Memory B cell (primary cell): ENCODE measurements at regions not wholly inside any gene's neighbourhood (a gene's known extent, or its start where the extent isn't known, plus 50 kb on each side); places are given as distances from the start of the nearest gene placed in this dataset.

Source experiments
- ATAC-seq: fragments of 150-1000 bp; cut with Tn5 transposase; 2 replicates; pipeline ENCODE4 v1.10.0; 2021; ENCODE audit warnings: low read depth, mild to moderate bottlenecking, moderate library complexity
- DNase-seq, 2 donors: peaks; one replicate each; pipeline ENCODE4 v3.0.0; 2022; ENCODE audit warnings: low spot score in 2 of 2
- H3K27ac Mint-ChIP-seq: one replicate; pipeline ENCODE4 v1.8.0; 2022; ENCODE audit warnings: mild to moderate bottlenecking, moderate library complexity, mixed read lengths
- H3K27me3 Mint-ChIP-seq: one replicate; pipeline ENCODE4 v1.8.0; 2022; ENCODE audit warnings: mixed read lengths
- H3K36me3 Mint-ChIP-seq: one replicate; pipeline ENCODE4 v1.8.0; 2022; ENCODE audit warnings: mild to moderate bottlenecking, mixed read lengths
- H3K4me1 Mint-ChIP-seq: one replicate; pipeline ENCODE4 v1.8.0; 2022; ENCODE audit warnings: mixed read lengths
- H3K4me3 Mint-ChIP-seq: one replicate; pipeline ENCODE4 v1.8.0; 2022; ENCODE audit warnings: mild to moderate bottlenecking, moderate library complexity, mixed read lengths
- H3K9me3 Mint-ChIP-seq: one replicate; pipeline ENCODE4 v1.8.0; 2022; ENCODE audit warnings: mixed read lengths

DNA sequence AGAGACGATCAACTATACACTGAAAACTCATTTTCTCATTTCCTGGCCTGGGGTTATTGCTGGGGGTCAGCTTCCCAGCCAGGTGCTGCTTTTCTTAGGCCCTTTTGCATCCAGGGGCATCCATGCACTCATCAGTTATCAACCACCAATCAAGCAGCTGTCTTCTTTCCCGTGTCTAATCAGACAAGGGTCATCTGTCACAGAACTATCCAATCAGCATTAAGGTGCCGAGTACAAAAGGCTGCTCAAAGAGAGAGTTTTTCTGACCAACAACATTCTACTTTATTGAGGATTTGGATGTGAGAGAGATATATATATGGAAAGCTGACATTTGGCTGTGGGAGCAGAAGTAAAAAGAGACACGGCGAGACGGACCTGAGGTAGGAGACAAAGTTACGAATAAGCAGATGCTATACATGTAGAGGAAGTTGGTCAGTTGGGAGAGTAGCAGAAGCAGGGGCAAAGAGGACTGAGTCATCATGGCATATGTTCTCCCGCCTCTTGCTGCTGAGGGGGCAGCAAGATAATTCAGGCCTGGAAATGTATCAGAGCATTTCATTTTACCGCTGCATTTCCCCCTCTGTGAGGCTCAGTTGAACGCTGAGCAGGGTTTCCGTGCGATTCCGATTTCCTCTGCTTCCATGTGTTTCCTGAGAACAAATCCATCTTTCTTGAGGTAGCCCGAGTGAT is 129.3 kb downstream of the NUP35 start:
- Mint-ChIP-seq H3K4me3 (no peak overlapping the region), H3K4me1 (no peaks in the 10 kb centered on the region), H3K27me3 (peaks cover 2% of the 10 kb centered on the region), H3K27ac (no peak overlapping the region), H3K9me3 (no peaks in the 10 kb centered on the region), H3K36me3 (no peaks in the 10 kb centered on the region)
- ATAC-seq (no peak), DNase-seq (no peak)

- H3K4me3 Mint-ChIP-seq: no peak overlapping the region
- DNase-seq: no peak
Observed at GRCh38 chr2:183255411-183255810, 131.2 kb downstream of the NUP35 start.

GRCh38 chr2:183259921-183260320 is 135.7 kb downstream of the NUP35 start:
- ATAC-seq (no peak), DNase-seq (no peak)
- peaks cover 4% of the 10 kb centered on the region for H3K27me3 Mint-ChIP-seq
- H3K27ac Mint-ChIP-seq: no peak overlapping the region
- no peaks in the 10 kb centered on the region for H3K4me1 Mint-ChIP-seq
- no peaks in the 10 kb centered on the region for H3K9me3 Mint-ChIP-seq
- H3K36me3 Mint-ChIP-seq: peaks cover 5% of the 10 kb centered on the region
- H3K4me3 Mint-ChIP-seq: no peak overlapping the region

More at GRCh38 chr2:183255411-183255810, 131.2 kb downstream of the NUP35 start:
- no peak for ATAC-seq
- no peaks in the 10 kb centered on the region for H3K4me1 Mint-ChIP-seq
- no peak overlapping the region for H3K27ac Mint-ChIP-seq
- no peaks in the 10 kb centered on the region for H3K9me3 Mint-ChIP-seq
- peaks cover 2% of the 10 kb centered on the region for H3K27me3 Mint-ChIP-seq
- no peaks in the 10 kb centered on the region for H3K36me3 Mint-ChIP-seq

DNA sequence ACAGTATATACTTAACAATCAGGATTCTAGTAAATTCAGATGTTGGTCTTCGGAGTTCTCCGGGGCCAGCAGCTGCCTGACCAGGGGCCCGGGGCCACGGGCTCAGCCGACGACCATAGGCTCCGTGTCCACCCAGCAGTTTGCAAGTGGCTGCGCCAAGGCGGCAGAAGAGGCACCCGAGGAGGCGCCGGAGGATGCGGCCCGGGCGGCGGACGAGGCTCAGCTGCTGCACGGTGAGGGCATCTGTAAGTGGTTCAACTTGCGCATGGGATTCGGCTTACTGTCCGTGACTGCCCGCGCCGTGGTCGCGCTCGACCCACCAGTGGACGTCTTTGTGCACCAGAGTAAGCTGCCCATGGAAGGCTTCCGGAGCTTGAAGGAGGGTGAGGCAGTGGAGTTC is 136.3 kb downstream of the NUP35 start:
- Mint-ChIP-seq H3K9me3 (no peaks in the 10 kb centered on the region), H3K27ac (no peak overlapping the region), H3K4me3 (no peak overlapping the region), H3K4me1 (no peaks in the 10 kb centered on the region), H3K36me3 (peaks cover 5% of the 10 kb centered on the region), H3K27me3 (peaks cover 4% of the 10 kb centered on the region)
- no peak for DNase-seq
- no peak for ATAC-seq

GRCh38 chr2:183264890-183265535 is 140.8 kb downstream of the NUP35 start:
- H3K9me3 Mint-ChIP-seq: peaks cover 6% of the 10 kb centered on the region
- H3K4me1 Mint-ChIP-seq: peaks cover 14% of the 10 kb centered on the region
- no peak overlapping the region for H3K27ac Mint-ChIP-seq
- DNase-seq (no peak), ATAC-seq (no peak)
- H3K4me3 Mint-ChIP-seq: no peak overlapping the region
- H3K27me3 Mint-ChIP-seq: peaks cover 4% of the 10 kb centered on the region
- peaks cover 5% of the 10 kb centered on the region for H3K36me3 Mint-ChIP-seq

DNA sequence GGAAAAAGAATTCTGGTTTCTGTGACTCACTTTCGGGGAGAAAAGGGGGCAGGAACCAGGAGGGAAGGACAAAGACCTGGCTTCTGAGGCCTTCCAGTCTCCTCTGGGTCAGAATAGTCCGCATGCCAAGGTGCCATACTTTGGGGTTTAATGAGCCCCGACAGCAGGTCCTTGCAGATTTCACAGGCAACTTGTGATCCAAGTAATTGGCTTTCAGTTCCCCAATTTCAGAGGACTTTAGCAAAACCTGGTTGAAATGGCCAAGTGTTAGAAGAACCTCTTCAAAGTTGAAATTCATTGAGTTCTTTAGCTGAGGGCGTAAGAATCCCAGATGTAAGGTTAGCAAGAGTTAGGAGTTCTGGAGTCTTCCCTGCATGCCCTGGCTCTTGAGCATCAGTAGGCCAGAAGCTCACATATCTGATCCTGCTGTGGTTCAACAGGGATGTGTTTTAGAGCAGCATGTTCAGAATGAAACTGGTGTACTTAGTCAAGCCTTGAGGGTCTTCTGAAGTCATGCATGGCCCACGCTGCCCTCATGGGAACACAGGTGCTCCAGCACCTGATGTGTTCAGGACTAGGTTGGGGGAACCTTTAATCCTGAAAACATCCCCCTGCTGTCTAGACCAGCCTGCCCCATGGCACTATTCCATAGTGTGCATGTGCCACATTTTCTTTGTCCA is 143.0 kb downstream of the NUP35 start:
- Mint-ChIP-seq H3K27ac (no peak overlapping the region), H3K9me3 (peaks cover 8% of the 10 kb centered on the region), H3K4me1 (peaks cover 14% of the 10 kb centered on the region), H3K27me3 (peaks cover 4% of the 10 kb centered on the region), H3K36me3 (no peaks in the 10 kb centered on the region), H3K4me3 (no peak overlapping the region)
- no peak for DNase-seq
- no peak for ATAC-seq

GRCh38 chr2:183269956-183270355 is 145.7 kb downstream of the NUP35 start:
- H3K36me3 Mint-ChIP-seq: no peaks in the 10 kb centered on the region
- no peak overlapping the region for H3K27ac Mint-ChIP-seq
- DNase-seq: no peak
- H3K9me3 Mint-ChIP-seq: peaks cover 10% of the 10 kb centered on the region
- no peaks in the 10 kb centered on the region for H3K27me3 Mint-ChIP-seq
- H3K4me3 Mint-ChIP-seq: no peak overlapping the region
- H3K4me1 Mint-ChIP-seq: peaks cover 14% of the 10 kb centered on the region
- no peak for ATAC-seq

DNA sequence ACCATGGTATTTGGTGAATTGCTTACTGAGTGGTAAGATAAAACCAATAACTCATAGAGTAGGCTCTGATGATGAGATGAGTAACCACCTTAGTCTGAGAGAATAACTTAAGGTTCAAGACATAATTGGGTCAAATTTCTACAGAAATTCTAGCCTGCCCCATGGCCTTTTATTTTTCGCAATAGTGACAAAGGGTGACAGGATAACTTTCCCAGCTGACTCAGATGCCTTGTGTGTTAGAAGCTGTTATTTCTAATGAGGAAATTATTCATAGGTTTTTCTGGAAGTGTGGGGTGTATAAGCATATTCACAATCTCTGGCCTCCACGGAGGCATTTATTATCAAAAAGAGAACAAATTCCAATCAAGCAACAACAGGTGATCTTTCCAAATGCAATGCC is 159.0 kb downstream of the NUP35 start:
- H3K27me3 Mint-ChIP-seq: peaks cover 2% of the 10 kb centered on the region
- no peaks in the 10 kb centered on the region for H3K36me3 Mint-ChIP-seq
- H3K4me1 Mint-ChIP-seq: no peaks in the 10 kb centered on the region
- ATAC-seq (no peak), DNase-seq (no peak)
- no peaks in the 10 kb centered on the region for H3K9me3 Mint-ChIP-seq
- H3K4me3 Mint-ChIP-seq: no peak overlapping the region
- H3K27ac Mint-ChIP-seq: no peak overlapping the region

DNA sequence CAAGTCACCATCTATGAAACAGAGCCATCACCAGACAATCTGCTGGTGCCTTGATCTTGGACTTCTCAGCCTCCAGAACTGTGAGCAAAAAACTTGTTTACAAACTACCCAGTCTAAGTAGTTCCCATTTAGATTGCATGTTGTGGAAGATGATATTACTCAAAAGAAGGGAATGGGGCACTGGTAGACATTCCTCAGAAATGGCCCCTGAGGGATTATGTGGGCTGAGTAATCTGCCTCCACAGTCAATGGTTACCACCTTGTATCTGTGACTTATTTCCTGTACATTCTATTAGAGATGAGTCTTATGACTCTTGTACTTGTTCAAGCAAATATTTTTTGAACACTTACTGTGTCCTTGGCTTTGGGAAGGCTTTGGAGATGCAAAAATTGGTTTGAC is 160.4 kb downstream of the NUP35 start:
- Mint-ChIP-seq H3K4me3 (no peak overlapping the region), H3K27ac (no peak overlapping the region), H3K9me3 (no peaks in the 10 kb centered on the region), H3K27me3 (peaks cover 3% of the 10 kb centered on the region), H3K4me1 (no peaks in the 10 kb centered on the region), H3K36me3 (no peaks in the 10 kb centered on the region)
- no peak for DNase-seq
- ATAC-seq: no peak

DNA sequence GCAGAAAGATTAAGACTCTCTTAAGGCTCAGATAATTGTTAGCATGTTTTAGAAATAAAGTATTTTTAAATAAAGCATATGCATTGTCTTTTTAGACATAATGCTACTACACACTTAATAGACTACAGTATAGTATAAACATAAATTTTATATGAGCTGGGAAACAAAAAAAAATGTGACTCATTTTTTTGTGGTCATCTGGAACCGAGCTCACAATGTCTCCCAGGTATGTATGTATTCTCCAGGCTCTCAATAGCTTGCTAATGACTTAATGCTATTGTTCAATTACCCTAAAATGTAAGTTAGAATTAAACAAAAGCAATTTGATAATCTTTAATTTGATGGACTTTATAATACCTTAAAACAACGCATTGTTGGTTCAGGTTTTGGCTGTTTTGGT is 167.2 kb downstream of the NUP35 start:
- Mint-ChIP-seq H3K4me3 (no peak overlapping the region), H3K4me1 (no peaks in the 10 kb centered on the region), H3K27me3 (peaks cover 1% of the 10 kb centered on the region), H3K27ac (no peak overlapping the region), H3K36me3 (no peaks in the 10 kb centered on the region), H3K9me3 (peaks cover 2% of the 10 kb centered on the region)
- DNase-seq (no peak), ATAC-seq (no peak)

GRCh38 chr2:183292028-183292427 is 167.8 kb downstream of the NUP35 start:
- Mint-ChIP-seq H3K27ac (no peak overlapping the region), H3K36me3 (no peaks in the 10 kb centered on the region), H3K27me3 (peaks cover 1% of the 10 kb centered on the region), H3K4me3 (no peak overlapping the region), H3K4me1 (no peaks in the 10 kb centered on the region), H3K9me3 (peaks cover 2% of the 10 kb centered on the region)
- no peak for DNase-seq
- ATAC-seq: no peak

- Mint-ChIP-seq H3K4me1 (no peaks in the 10 kb centered on the region), H3K27ac (no peak overlapping the region), H3K9me3 (peaks cover 6% of the 10 kb centered on the region), H3K4me3 (no peak overlapping the region), H3K27me3 (no peaks in the 10 kb centered on the region), H3K36me3 (no peaks in the 10 kb centered on the region)
- no peak for DNase-seq
- ATAC-seq: no peak
Observed at GRCh38 chr2:183339311-183339710, 215.1 kb downstream of the NUP35 start.

DNA sequence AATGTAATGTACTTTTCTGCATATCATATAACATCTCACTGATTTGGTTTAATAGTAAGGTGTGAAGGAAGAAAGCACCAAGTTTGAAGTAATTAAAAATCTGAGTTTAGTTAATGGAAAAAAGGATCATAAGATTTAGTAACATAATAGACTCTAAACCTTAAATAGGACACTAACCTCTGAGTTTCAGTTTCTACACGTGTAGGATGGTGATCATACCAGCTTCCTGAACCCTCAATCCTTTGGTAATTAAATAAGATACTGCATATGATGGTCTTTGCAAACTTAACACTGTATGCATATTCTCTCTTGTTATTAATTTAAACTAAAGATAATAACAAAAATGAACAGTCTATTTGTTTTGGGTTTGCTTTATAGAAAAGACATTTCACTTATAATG is 216.8 kb downstream of the NUP35 start:
- Mint-ChIP-seq H3K4me1 (no peaks in the 10 kb centered on the region), H3K27ac (no peak overlapping the region), H3K27me3 (no peaks in the 10 kb centered on the region), H3K9me3 (peaks cover 6% of the 10 kb centered on the region), H3K4me3 (no peak overlapping the region), H3K36me3 (no peaks in the 10 kb centered on the region)
- DNase-seq: no peak
- no peak for ATAC-seq

GRCh38 chr2:183347969-183348368 is 223.7 kb downstream of the NUP35 start:
- Mint-ChIP-seq H3K27me3 (peaks cover 1% of the 10 kb centered on the region), H3K36me3 (no peaks in the 10 kb centered on the region), H3K4me3 (no peak overlapping the region), H3K4me1 (peaks cover 6% of the 10 kb centered on the region), H3K9me3 (no peaks in the 10 kb centered on the region), H3K27ac (no peak overlapping the region)
- ATAC-seq (no peak), DNase-seq (no peak)
